MM.1S (cell line): ENCODE measurements at regions not wholly inside any gene's neighbourhood (a gene's known extent, or its start where the extent isn't known, plus 50 kb on each side); places are given as distances from the start of the nearest gene placed in this dataset.

ENCODE experiments used
- EZH2 ChIP-seq: fragments of 300-600 bp; sonication (generic); optimal IDR thresholded peaks from 2 replicates; pipeline ENCODE3; 2017; ENCODE audit warnings: low read depth, mild to moderate bottlenecking, antibody characterized with exemption, low read length, mixed read lengths
- TF ChIP-seq, protein P1 (sequence below): fragments of 300-600 bp; sonication (generic); IDR thresholded peaks from 2 replicates; pipeline ENCODE4 v1.5.1; 2016; ENCODE audit warnings: antibody characterized with exemption, low read length, mixed read lengths

DNA sequence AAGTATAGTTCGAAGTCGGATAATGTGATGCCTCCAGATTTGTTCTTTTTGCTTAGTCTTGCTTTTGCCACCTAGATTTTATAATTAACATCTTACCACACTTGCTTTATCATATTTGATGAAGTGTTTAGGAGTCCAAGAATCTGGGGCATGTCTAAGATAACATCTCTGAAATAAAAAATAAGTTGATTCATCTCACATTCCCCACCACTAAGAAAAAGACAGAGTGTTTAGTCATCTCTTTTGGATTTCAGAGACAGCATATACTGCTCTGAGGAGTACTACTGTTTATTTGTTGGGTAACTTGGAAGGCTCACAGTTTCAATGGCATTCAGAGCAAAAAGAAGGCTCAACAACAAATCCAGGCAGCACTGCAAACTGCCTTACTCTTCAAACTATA is 324.2 kb upstream of the ATP11B start:
- TF ChIP-seq, protein P1, sequence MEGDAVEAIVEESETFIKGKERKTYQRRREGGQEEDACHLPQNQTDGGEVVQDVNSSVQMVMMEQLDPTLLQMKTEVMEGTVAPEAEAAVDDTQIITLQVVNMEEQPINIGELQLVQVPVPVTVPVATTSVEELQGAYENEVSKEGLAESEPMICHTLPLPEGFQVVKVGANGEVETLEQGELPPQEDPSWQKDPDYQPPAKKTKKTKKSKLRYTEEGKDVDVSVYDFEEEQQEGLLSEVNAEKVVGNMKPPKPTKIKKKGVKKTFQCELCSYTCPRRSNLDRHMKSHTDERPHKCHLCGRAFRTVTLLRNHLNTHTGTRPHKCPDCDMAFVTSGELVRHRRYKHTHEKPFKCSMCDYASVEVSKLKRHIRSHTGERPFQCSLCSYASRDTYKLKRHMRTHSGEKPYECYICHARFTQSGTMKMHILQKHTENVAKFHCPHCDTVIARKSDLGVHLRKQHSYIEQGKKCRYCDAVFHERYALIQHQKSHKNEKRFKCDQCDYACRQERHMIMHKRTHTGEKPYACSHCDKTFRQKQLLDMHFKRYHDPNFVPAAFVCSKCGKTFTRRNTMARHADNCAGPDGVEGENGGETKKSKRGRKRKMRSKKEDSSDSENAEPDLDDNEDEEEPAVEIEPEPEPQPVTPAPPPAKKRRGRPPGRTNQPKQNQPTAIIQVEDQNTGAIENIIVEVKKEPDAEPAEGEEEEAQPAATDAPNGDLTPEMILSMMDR, result no peak
- no peak for TF ChIP-seq EZH2
